GM19372 (cell line): ENCODE measurements at regions not wholly inside any gene's neighbourhood (a gene's known extent, or its start where the extent isn't known, plus 50 kb on each side); places are given as distances from the start of the nearest gene placed in this dataset.

Experiments used
- ATAC-seq: cut with Tn5 transposase; IDR thresholded peaks from one replicate; pipeline ENCODE4 v1.9.1; 2021; ENCODE audit warnings: mild to moderate bottlenecking, low read depth, moderate library complexity; ENCODE audit not compliant: unreplicated experiment

DNA sequence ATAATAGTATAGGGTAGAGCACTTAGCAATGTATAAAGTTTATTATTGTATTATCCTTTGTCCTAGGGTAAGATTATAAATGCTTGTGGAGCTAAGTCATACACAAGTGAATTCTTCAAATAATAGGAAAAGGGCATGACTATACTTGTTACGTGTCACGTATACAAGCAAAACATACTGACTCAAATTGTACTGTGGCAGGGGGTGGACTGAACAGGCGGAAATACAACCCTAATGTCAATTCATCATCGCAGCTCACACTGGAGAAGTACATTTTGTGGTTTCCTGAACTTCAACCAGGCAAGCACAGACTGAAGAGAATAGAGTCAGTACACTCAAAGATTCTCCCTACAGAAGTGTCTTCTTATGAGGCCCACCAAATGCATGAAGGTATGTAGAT lies 201.0 kb downstream of the MBD2 start:
- ATAC-seq: no peak

DNA sequence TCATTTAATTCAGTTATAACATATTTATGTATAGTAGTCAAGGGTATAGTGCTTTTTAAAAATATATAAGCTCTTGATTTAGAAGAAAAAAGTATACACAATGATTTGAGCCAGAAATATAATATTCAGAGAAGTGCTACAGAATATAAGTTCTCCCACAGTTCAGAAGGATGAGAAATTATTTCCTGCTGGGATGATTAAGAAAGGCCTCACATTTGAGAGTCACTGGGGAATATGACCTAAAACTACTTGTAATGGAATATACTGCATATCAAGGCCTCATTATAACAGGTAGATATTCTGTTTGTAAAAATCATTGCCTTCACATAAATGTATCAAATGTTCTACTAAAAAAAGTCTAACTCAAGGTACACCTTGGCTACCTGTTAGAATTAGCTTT lies 203.5 kb downstream of the MBD2 start:
- ATAC-seq: no peak

DNA sequence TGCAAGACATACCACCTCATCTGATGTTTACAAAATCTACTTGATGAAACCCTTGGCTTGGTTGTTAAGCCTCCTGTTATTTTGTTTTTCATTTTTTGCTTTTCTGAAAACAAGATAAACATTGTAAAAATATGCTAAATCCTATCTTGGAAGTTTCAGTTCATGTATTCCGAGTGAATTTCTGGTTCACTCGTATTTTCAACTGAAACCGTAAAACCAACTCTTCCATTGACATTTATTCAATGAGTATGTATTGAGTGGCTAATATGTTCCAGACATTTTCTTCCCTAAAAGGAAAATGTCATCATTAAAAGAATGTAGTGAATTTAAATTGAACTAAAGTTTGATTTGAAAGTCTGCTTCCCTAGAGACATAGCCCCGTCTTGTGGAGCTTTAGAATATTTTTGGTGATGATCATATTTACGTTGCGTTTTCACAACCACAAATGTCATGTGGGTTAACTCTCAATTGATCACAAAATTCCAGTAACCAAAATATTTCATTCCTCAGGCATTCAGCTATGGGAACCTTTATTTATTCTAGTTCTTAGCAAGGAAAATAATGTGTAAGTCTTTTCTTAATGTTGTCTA lies 204.2 kb downstream of the MBD2 start:
- ATAC-seq: no peak

DNA sequence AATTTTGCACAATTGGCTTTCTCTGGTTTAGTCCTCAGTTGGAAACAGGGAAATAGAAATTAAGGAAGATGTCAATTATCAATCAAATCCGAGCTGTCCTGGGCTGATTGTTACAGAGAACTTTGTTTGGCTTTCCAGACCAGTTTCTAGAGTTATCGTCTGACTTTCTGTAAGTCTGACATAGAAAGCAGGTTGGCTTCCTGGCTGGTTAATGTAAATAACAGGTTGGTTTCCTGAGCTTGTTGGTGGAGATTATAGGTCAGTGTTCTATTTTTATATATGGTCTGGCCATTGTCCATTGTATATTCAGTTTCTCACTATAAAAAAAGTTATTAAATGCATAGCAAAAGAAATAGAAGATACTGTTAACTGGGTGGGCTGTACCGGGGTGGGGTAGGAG lies 204.8 kb downstream of the MBD2 start:
- no peak for ATAC-seq

GRCh38 chr18:54013452-54013851 lies 211.0 kb downstream of the MBD2 start:
- ATAC-seq: no peak

DNA sequence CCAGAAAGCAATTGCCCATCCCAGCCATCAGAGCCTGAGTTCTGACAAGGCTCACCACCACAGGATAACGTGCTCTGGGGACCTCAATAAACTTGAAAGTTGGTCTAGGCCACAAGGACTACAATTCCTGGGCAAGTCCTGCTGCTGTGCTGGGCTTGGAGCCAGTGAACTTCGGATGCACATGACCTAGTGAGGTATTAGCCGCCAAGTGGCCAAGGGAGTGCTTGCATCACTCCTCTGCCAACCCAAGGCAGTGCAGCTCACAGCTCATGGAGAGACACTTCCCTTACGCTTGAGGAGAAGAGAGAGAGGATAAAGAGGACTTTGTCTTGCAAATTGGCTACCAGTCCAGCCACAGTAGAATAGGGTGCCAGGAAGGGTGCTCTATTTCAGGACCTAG lies 219.6 kb downstream of the MBD2 start:
- ATAC-seq: no peak

DNA sequence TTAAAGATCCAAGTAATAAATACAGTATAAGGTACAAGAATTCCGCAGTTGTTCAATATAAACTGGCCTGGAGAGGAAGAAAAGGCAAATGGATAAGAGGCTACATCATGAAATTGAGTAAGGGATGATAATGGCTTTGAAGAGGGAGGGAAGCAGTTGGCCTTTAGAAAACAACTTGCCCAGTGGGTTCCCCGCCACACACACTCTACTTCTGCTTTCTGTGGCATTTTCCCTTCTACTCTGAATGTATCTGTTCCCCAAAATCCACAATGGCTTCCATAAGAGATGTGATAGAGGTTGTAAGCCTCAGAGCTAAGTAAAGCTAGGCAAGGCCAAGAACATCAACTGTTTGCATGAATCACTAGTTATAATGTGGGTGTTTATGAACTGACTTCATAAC lies 221.3 kb downstream of the MBD2 start:
- ATAC-seq: no peak

DNA sequence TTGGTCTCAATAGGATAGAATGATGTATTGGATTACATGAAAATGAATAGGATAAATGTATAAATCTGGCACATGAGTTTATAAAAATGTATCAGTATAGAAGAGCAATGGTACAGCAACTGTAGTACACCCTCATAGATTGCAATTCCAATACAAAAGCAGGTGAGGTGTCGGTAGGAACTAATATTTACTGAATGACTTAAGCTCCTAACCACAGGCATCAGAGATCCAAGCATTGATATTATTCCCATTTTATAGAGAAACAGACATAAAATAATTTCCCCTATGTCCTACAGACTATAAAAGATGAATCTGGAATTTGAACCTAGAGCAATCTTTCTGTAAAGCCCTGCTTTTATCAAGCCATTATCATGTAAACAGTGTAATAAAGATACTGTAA lies 227.4 kb downstream of the MBD2 start:
- no peak for ATAC-seq

GRCh38 chr18:53994016-53994415 lies 230.5 kb downstream of the MBD2 start:
- ATAC-seq: no peak

GRCh38 chr18:53991805-53992204 lies 232.7 kb downstream of the MBD2 start:
- no peak for ATAC-seq

DNA sequence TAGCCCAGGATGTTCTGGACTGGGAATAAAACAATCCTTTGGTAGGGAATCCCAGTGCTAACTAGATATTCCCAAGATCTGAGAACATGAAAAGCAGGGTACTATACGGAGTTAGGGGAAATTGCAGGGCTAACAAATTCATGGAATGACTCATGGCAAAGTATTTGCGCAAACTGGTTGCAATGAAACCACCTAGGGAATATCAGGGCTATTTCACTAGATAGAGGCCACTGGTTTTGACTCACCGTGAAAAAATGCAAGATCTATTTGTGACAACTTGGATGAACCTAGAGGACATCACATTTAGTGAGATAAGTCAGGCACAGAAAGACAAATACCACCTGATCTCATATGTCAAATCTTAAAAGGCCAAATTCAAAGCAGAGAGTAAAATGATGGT lies 233.3 kb downstream of the MBD2 start:
- ATAC-seq: no peak

- ATAC-seq: no peak
Observed at GRCh38 chr18:53990485-53990884, 234.0 kb downstream of the MBD2 start.

- no peak for ATAC-seq
Observed at GRCh38 chr18:53984021-53984420, 240.4 kb downstream of the MBD2 start.

- ATAC-seq: no peak
Observed at GRCh38 chr18:53971331-53971730, 253.1 kb downstream of the MBD2 start.

DNA sequence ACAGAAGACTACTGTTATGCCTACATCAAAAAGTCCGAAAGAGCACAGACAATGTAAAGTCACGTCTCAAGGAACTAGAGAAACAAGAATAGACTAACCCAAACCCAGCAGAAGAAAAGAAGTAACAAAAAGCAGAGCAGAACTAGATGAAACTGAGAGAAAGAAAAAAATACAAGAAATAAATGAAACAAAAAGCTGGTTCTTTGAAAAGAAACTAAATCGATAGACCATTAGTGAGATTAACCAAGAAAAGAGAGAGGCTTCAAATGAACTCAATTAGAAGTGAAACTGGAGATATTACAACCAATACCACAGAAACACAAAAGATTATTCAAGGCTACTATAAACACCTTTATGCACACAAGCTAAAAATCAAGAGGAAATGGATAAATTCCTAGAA lies 271.8 kb downstream of the MBD2 start:
- ATAC-seq: no peak

GRCh38 chr18:53950545-53950944 lies 273.9 kb downstream of the MBD2 start:
- ATAC-seq: no peak

DNA sequence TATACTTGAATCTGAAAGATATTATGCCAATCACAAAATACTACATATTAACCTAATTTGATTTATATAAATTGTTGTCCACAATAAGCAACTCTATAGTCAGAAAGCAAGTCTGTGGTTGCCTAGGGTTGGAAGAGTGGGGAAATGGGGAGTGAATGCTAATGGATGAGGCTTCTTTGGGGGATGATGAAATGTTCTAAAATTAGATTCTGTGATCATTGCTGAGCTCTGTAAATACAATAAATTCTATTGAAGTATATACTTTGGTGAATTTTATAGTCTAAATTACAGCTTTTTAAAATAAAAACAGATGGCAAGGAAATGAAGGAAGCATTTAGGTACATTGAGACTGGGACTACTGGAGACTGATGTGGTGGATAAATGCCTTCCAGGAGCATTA lies 275.5 kb downstream of the MBD2 start:
- ATAC-seq: no peak

DNA sequence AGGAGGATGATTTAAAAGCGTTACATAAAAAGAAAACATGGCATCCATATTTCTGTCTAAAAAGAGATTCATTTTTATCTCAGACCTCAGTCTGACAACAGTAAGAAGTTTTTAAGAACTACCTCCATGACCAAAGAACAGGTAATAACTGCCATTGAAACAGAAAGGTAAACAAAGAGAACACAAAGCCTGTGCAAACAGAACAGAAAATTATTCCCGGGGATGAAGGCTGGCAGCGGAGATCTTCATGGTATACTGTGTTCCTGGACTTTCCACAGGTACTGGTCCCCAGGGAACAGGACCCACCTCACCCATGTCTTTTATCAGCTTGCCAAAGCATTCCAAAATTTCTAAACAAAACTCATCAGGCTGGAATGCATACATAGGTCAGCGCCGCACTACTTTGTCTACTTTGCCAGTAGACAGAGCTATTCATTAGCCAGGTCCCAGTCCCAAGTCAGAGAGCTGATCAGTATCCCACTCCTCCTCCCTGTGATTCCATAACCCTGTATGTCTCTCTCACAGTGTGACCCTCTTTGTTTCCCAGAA lies 277.3 kb downstream of the MBD2 start:
- ATAC-seq: no peak

DNA sequence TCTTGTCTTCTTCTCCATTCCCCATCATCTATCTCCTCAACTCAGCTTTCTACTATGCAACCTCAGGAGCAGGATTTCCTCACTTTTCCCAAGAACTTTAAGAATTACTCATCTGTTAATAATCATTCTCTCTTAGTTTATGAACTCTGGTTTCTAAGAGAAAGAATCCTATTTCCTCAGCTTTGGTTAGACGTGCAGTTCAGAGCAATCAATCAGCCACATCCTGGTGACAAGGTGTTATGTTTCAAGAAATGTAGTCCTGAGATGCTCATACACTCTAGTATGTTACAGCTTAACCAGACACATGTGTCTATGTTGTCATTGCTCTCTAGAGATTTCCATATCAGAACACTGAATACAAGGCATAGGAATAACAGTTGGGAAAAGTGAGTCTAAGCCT lies 277.9 kb downstream of the MBD2 start:
- ATAC-seq: no peak

DNA sequence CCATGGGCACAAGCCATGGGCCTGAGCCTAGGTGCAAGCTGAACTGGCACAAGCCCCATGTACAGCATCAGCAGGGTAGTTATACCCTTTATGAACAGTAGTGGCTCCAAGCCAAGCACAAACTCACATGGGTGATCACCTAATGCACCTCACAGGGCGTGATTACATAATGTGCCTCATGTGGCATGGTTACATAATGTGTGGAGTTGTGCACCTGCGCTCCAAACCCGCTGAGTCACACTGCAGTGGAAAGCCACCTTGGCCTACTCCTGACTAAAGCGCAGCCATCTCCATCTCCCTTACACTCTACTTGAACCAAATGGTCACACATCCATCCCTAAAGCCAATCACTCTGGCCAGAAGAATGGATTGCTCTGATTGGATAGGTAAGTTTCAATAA lies 279.7 kb downstream of the MBD2 start:
- no peak for ATAC-seq

DNA sequence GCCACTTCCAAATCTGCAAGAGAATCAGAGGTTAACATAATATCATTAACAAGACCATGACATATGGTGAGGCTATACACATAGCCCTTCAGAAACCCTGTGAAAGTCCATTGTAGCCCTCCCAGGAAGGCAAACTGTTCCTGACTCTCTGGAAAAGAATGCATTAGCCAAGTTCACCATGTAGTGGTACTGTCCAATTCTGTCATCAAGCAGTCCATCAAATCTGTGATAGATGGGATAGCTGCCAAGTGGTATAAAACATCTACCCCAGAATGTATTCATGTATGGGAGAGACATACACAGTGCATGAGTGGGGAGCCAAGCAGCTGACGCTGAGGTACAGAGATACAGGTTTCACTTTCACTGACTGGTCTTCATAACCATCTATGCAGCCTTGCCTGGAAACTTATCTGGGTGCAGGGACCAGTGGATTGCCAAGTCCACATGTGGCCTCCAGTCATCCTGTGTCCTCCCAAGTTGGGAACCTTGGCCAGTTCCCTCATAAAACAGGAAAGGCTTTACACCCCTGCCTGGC lies 281.1 kb downstream of the MBD2 start:
- ATAC-seq: no peak

DNA sequence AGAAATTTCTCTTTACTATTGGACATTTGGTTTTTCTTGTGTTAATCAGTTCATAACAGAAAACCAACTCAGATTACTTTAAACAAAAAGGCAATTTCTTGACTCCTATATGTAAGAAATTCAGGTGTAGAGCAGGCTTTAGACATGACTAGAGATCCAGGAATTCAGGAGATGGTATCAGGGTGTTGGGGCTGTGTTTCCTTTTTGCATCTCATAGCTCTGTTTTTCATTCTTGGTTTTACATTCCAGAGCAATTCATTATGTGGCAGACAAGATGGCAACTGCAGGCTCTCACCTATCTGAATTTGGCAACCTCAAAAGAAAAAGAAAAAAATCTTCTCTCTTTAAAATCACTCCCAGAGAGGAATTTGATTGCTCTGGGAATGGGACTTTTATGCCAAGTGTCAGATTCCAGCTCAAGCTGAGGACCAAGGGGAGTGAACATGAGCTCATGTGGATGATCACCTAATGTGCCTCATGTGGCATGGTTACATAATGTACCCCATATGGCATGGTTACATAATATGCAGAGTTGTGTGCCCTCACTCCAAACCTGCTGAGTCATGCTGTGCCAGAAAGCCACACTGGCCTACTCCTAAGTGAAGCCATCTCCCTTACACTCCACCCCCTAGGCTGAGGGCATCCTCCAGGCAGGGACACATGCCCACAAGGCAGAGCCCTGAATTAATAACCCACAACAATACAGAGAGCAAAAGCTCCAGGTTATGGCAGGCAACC lies 282.7 kb downstream of the MBD2 start:
- no peak for ATAC-seq
